ENCODE measurements at regions not wholly inside any gene's neighbourhood (a gene's known extent, or its start where the extent isn't known, plus 50 kb on each side); places are given as distances from the start of the nearest gene placed in this dataset.
"Not testable (repeated sequence)": the region's sequence is repeated elsewhere in the genome, so short reads cannot be mapped to it uniquely, and the experiment has no call there.

GRCh38 chr9:97130864-97131263 lies 91.9 kb upstream of the CTSV start:
- TF ChIP-seq AFF4 (CRISPR knock-in tag; IDR thresholded peaks at IDR 0.05; ENCODE audit: borderline replicate concordance); FOXK1 (CRISPR knock-in tag; IDR thresholded peaks at IDR 0.05); RELA (CRISPR knock-in tag; IDR thresholded peaks at IDR 0.05; ENCODE audit: borderline replicate concordance); ATF3 (CRISPR knock-in tag; conservative IDR thresholded peaks at IDR 0.05); NR2C2 (CRISPR knock-in tag; IDR thresholded peaks at IDR 0.05); CTCF (IDR thresholded peaks at IDR 0.05): not testable (repeated sequence)
- TF ChIP-seq, protein P1, sequence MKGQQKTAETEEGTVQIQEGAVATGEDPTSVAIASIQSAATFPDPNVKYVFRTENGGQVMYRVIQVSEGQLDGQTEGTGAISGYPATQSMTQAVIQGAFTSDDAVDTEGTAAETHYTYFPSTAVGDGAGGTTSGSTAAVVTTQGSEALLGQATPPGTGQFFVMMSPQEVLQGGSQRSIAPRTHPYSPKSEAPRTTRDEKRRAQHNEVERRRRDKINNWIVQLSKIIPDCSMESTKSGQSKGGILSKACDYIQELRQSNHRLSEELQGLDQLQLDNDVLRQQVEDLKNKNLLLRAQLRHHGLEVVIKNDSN (CRISPR knock-in tag; IDR thresholded peaks at IDR 0.05) = not testable (repeated sequence)

Data from WTC11 (cell line).